GM12892 (cell line): ENCODE measurements at regions not wholly inside any gene's neighbourhood (a gene's known extent, or its start where the extent isn't known, plus 50 kb on each side); places are given as distances from the start of the nearest gene placed in this dataset.

ENCODE experiments used
- DNase-seq: peaks from one replicate; pipeline ENCODE4 v3.0.0; 2011; ENCODE audit not compliant: insufficient read length
- FAIRE-seq: peaks from 2 replicates; lab custom pipeline; 2011; peaks lifted over from hg19 to GRCh38; lab: Jason Lieb, UNC
- POLR2A ChIP-seq: IDR thresholded peaks from 2 replicates; pipeline ENCODE4 v1.6.1; 2011; ENCODE audit warnings: low read depth, low read length, control low read depth
- POLR2AphosphoS5 ChIP-seq: IDR thresholded peaks from 2 replicates; pipeline ENCODE4 v1.6.1; 2011; ENCODE audit warnings: low read depth, low read length, control low read depth
- TAF1 ChIP-seq: IDR thresholded peaks from 2 replicates; pipeline ENCODE4 v1.6.1; 2011; ENCODE audit warnings: low read depth, mild to moderate bottlenecking, control low read depth, low read length, borderline replicate concordance

DNA sequence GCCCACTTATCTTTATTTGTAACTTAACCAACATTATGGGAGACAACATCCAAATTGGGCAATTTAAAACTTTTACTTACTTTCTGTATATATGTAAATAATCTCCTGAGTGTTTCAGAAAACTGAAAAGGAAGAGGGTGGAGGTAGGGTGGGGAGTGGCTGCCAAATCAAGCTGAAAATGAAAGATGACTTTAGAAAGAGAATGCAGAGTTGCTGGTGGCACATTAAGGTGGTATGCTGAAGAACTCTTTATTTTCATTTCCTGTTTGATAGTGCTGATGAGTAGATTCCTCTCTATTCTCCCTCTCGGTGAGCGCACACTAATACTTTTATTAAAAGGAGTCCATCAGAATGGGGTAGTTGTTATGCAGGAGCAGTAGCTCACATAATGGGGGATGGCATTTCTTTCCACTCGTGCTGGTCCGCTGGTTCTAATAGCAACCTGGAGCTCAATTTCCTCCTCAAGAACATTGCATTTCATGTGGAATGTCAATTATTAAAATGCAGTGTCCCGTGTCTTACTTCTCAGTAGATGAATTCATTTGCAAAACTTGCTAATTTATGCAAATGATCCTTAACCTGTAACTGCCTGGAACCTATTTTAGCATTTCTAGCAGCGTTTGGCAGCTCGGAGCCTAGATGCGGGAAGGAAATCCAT, 466.9 kb upstream of the HNRNPA3 start:
- FAIRE-seq (no peak), DNase-seq (no peak)
- no peak for TF ChIP-seq POLR2AphosphoS5
- TF ChIP-seq POLR2A: no peak
- TF ChIP-seq TAF1: no peak

DNA sequence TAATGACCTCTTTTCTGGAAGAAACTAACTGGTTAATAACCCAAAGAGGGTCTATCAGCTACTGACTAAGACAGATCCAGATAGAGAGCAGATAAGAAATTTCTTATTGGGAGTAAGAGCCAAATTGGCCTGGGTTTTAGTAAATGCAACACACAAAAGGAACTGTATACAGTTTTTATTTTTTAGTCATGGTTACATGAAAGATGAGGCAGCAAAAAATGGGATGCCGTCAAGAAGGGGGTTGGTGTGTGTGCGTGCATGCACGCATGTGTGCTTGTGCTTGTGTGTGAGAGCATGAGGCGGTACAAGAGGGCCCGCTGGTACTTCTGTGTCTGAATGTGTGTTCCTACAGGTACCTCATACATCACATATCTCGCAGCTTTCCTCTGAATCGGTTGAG, 466.2 kb upstream of the HNRNPA3 start:
- TF ChIP-seq POLR2A: no peak
- TF ChIP-seq POLR2AphosphoS5: no peak
- no peak for TF ChIP-seq TAF1
- DNase-seq: no peak
- peak; percentile 27 for FAIRE-seq

DNA sequence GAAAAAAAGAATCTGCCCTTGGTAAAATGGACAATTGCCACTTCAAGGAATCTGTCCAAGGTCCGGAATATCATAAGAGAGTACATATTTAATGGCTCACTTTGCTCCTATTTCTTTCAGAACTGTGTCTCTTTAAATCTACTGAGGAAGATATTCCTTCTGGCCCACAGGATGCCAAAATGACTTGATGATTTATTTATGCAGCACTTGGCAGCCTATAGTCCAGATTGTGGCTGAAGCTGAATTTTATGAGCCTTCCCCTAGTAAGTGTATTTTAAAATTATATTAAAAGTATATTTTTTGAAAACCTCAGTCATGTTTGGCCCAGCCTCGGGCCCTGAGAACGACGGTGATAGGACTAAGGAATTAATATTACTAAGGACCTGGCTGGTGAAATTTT, 465.1 kb upstream of the HNRNPA3 start:
- no peak for TF ChIP-seq TAF1
- TF ChIP-seq POLR2A: no peak
- no peak for TF ChIP-seq POLR2AphosphoS5
- DNase-seq (no peak), FAIRE-seq (no peak)

GRCh38 chr2:176747928-176748327, 464.7 kb upstream of the HNRNPA3 start:
- DNase-seq (no peak), FAIRE-seq (no peak)
- no peak for TF ChIP-seq POLR2AphosphoS5
- no peak for TF ChIP-seq TAF1
- TF ChIP-seq POLR2A: no peak

- FAIRE-seq: no peak
- TF ChIP-seq POLR2AphosphoS5 (no peak), TAF1 (no peak), POLR2A (no peak)
- no peak for DNase-seq
These were observed 463.9 kb upstream of the HNRNPA3 start for GRCh38 chr2:176748662-176749061.

GRCh38 chr2:176751314-176752227, 461.0 kb upstream of the HNRNPA3 start:
- DNase-seq (no peak), FAIRE-seq (no peak)
- TF ChIP-seq POLR2A (no peak), TAF1 (no peak), POLR2AphosphoS5 (no peak)

DNA sequence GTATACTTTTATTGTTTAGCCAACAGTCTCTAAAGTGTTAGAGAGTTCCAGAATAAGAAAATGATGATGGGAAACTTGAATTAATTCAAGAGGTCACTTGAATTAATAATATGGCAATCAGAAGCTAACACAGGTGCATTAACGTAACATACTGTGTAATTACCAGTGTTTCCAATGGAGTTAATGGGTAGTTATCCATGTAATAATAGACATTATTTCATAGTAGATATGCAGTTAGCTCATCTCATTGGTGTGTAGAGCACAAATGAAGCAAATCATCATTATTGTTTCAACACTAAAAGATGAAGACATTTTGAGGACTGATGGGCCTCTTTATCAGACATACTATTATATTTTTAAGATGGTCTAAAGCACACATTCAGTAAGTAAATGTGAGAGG, 460.3 kb upstream of the HNRNPA3 start:
- no peak for DNase-seq
- TF ChIP-seq POLR2AphosphoS5 (no peak), POLR2A (no peak), TAF1 (no peak)
- no peak for FAIRE-seq

GRCh38 chr2:176753205-176753604, 459.4 kb upstream of the HNRNPA3 start:
- FAIRE-seq: no peak
- no peak for TF ChIP-seq POLR2A
- TF ChIP-seq TAF1: no peak
- TF ChIP-seq POLR2AphosphoS5: no peak
- DNase-seq: no peak

DNA sequence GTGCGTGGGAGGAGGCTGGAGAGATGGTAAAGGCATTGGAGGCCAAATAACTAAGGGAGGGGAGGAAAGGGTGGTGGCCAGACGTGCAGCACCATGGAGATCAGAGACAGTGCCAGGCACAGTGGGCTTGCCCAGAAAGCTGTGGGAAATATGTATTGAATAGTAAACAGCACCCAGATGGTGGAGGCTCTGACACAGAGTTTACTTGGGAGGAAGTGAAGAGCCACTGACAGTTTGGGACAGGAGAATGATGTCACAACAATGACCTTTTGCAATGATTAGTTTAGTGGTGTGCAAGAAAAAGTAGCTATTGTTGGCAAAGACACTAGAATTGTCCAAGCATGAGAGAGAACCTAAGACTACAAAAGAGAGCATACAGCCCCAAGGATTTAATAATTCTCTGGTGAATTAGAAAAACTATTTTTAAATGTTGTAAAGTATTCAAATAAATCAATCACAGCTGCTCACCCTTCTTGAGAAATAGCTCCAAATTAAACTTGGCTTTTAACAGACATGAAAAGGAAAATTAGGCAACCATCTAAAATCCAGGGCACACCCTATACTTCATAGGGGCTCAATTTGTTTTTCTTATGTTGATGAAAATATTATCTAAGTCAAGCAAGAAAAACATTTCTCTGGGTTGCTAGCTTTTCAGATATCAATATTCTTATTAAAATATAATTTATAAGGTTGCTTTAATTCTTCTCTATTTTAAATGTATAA, 458.7 kb upstream of the HNRNPA3 start:
- no peak for FAIRE-seq
- DNase-seq: no peak
- TF ChIP-seq TAF1 (no peak), POLR2AphosphoS5 (no peak), POLR2A (no peak)

DNA sequence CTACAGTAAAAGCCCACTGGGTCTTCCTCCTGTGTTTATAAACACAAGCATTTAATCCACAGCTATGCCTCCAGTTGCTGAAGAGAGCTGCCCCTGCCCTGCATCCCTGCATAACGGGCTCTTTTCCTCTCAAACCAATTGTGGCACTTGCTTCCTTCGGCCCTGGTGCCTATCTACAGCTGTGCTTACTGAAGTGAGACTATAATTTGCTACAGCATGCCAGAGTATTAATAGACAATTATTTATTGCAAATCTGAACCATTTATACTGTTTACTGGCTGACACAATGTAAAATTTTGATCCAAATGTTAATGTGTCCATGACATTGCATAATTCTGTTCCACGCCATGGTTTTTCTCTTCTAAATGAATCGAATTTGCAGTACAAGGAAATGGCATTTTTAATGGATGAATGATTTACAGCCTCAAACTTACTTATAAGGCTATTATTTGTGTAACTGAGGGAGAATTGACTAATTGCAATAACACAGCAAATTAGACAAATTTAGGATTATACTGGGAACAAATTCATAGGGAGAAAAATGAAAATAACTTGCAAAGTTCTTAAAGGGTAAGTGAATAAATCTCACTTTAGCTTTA, 457.0 kb upstream of the HNRNPA3 start:
- DNase-seq: no peak
- TF ChIP-seq TAF1 (no peak), POLR2AphosphoS5 (no peak), POLR2A (no peak)
- FAIRE-seq: no peak

DNA sequence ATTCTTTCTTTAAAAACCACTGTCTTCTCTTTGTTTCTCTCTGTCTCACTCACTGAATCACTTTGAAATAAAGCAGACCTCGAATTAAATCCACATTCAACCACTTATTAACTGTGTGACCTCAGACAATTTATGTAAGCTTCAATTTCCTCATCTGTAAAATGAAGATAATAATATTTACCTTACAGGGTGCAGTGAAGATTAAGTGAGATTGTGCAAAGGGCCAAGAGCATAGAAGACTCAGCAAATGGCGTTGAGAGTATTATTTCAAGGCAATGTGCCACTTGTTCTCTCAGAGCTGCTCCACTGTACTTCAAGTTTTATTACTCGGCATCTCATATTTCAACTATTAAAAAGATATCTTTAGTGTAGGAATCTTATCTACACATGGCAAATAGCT, 454.2 kb upstream of the HNRNPA3 start:
- TF ChIP-seq POLR2A: no peak
- no peak for TF ChIP-seq TAF1
- TF ChIP-seq POLR2AphosphoS5: no peak
- no peak for DNase-seq
- no peak for FAIRE-seq

GRCh38 chr2:176760439-176760838, 452.2 kb upstream of the HNRNPA3 start:
- FAIRE-seq (no peak), DNase-seq (no peak)
- TF ChIP-seq POLR2AphosphoS5 (no peak), POLR2A (no peak), TAF1 (no peak)
